DND-41 (cell line): ENCODE measurements at regions not wholly inside any gene's neighbourhood (a gene's known extent, or its start where the extent isn't known, plus 50 kb on each side); places are given as distances from the start of the nearest gene placed in this dataset.

Experiments
- EZH2 ChIP-seq: IDR thresholded peaks from 3 replicates; pipeline ENCODE4 v1.6.1; 2012; ENCODE audit warnings: borderline replicate concordance, low read depth, mild to moderate bottlenecking, moderate library complexity, low read length, inconsistent platforms; ENCODE audit not compliant: severe bottlenecking
- TF ChIP-seq, protein P1 (sequence below): IDR thresholded peaks from 2 replicates; pipeline ENCODE4 v1.5.1; 2012; ENCODE audit warnings: borderline replicate concordance, low read length, moderate library complexity, mild to moderate bottlenecking; ENCODE audit not compliant: poor library complexity, severe bottlenecking; ENCODE audit errors: extremely low read depth

- no peak for TF ChIP-seq EZH2
- TF ChIP-seq, protein P1, sequence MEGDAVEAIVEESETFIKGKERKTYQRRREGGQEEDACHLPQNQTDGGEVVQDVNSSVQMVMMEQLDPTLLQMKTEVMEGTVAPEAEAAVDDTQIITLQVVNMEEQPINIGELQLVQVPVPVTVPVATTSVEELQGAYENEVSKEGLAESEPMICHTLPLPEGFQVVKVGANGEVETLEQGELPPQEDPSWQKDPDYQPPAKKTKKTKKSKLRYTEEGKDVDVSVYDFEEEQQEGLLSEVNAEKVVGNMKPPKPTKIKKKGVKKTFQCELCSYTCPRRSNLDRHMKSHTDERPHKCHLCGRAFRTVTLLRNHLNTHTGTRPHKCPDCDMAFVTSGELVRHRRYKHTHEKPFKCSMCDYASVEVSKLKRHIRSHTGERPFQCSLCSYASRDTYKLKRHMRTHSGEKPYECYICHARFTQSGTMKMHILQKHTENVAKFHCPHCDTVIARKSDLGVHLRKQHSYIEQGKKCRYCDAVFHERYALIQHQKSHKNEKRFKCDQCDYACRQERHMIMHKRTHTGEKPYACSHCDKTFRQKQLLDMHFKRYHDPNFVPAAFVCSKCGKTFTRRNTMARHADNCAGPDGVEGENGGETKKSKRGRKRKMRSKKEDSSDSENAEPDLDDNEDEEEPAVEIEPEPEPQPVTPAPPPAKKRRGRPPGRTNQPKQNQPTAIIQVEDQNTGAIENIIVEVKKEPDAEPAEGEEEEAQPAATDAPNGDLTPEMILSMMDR, result no peak
Measured at GRCh38 chr16:63717806-63718205, 1404.1 kb downstream of the CDH11 start.
